ENCODE measurements at regions not wholly inside any gene's neighbourhood (a gene's known extent, or its start where the extent isn't known, plus 50 kb on each side); places are given as distances from the start of the nearest gene placed in this dataset.

GRCh38 chr4:72966652-72967051 lies 102.9 kb downstream of the COX18 start:
- intact Hi-C loops (cut with micrococcal nuclease): no loop called here
- Mint-ChIP-seq H3K27me3 (ENCODE audit: low read depth in 3 of 3) (peaks cover 0 to 3% (median 2%) of the 10 kb centered on the region in 3 donors), H3K36me3 (no peaks in the 10 kb centered on the region), H3K4me3 (no peak overlapping the region), H3K27ac (no peak overlapping the region), H3K9me3 (peaks cover 0 to 10% (median 7%) of the 10 kb centered on the region in 7 donors), H3K4me1 (no peaks in the 10 kb centered on the region)
- H4K20me1 ChIP-seq (ENCODE audit: insufficient read depth, low read length): no peaks in the 10 kb centered on the region
- H3K4me2 ChIP-seq (replicated peaks; ENCODE audit: extremely low read depth, low read length, poor library complexity, severe bottlenecking): no peak overlapping the region
- no peaks in the 10 kb centered on the region for H3K27me3 ChIP-seq (ENCODE audit: control insufficient read depth in 2 of 2, insufficient read depth in 2 of 2, low read length in 2 of 2)
- H2AFZ ChIP-seq (ENCODE audit: insufficient read depth, low read depth, low read length, poor library complexity, severe bottlenecking): no peak overlapping the region
- H3K4me3 ChIP-seq (replicated peaks in 1 of 3; ENCODE audit: low read depth in 2 of 3, low read length in 3 of 3): no peak overlapping the region
- H3K4me1 ChIP-seq (ENCODE audit: control insufficient read depth in 1 of 2, insufficient read depth in 2 of 2, low read length in 2 of 2): no peaks in the 10 kb centered on the region
- WGBS (ENCODE audit: insufficient coverage): no CpG with 5 or more reads among the region's 1 CpG
- no peak overlapping the region for H3K27ac ChIP-seq (ENCODE audit: low read depth in 1 of 2, low read length in 2 of 2)
- H3K9ac ChIP-seq (ENCODE audit: insufficient read depth, low read length, poor library complexity, severe bottlenecking): no peak overlapping the region
- H3K36me3 ChIP-seq (replicated peaks in 1 of 2; ENCODE audit: control insufficient read depth in 1 of 2, insufficient read depth in 2 of 2, low read length in 2 of 2): no peaks in the 10 kb centered on the region
- no peak for TF ChIP-seq CTCF (IDR thresholded peaks at IDR 0.05)
- H3K9me3 ChIP-seq (replicated peaks in 1 of 2; ENCODE audit: control insufficient read depth in 1 of 2, insufficient read depth in 1 of 2, low read length in 2 of 2): no peaks in the 10 kb centered on the region
- no peaks in the 10 kb centered on the region for H3K79me2 ChIP-seq (ENCODE audit: insufficient read depth, low read length)
- no peak for DNase-seq

DNA sequence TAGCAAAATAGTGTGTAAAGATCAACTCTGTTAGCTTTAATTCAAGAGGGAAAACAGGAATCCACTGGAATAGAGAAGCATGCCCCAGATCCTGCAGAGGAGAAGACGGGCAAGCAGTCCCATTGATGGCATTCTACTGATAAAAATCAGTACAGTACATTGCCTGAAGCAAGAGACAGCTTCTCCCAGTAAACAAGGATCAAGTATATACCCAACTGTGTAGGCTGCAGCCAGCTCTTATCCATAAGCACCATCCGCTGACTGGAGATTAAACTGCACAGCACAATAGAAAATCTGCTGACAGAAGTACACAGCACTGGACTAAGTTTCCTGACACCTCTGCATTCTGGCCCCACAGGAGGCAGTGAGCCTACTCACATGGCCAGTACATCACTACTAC lies 110.1 kb downstream of the COX18 start:
- H3K4me1 Mint-ChIP-seq: no peaks in the 10 kb centered on the region
- H3K9me3 Mint-ChIP-seq: peaks cover 0 to 18% (median 10%) of the 10 kb centered on the region in 7 donors
- H3K36me3 Mint-ChIP-seq: no peaks in the 10 kb centered on the region

More for the DNA sequence above, 110.1 kb downstream of the COX18 start:
- intact Hi-C loops (cut with micrococcal nuclease): no loop called here
- Mint-ChIP-seq H3K27me3 (ENCODE audit: low read depth in 3 of 3) (peaks cover 0 to 4% (median 0%) of the 10 kb centered on the region in 3 donors), H3K4me3 (no peak overlapping the region), H3K27ac (no peak overlapping the region)
- Histone ChIP-seq H3K36me3 (replicated peaks in 1 of 2; ENCODE audit: control insufficient read depth in 1 of 2, insufficient read depth in 2 of 2, low read length in 2 of 2) (no peaks in the 10 kb centered on the region), H4K20me1 (ENCODE audit: insufficient read depth, low read length) (no peaks in the 10 kb centered on the region), H3K4me3 (replicated peaks in 1 of 3; ENCODE audit: low read depth in 2 of 3, low read length in 3 of 3) (no peak overlapping the region), H3K9me3 (replicated peaks in 1 of 2; ENCODE audit: control insufficient read depth in 1 of 2, insufficient read depth in 1 of 2, low read length in 2 of 2) (peaks cover 4% of the 10 kb centered on the region in 2 donors), H3K27me3 (ENCODE audit: control insufficient read depth in 2 of 2, insufficient read depth in 2 of 2, low read length in 2 of 2) (no peaks in the 10 kb centered on the region), H3K4me1 (ENCODE audit: control insufficient read depth in 1 of 2, insufficient read depth in 2 of 2, low read length in 2 of 2) (no peaks in the 10 kb centered on the region), H3K79me2 (ENCODE audit: insufficient read depth, low read length) (no peaks in the 10 kb centered on the region), H3K9ac (ENCODE audit: insufficient read depth, low read length, poor library complexity, severe bottlenecking) (no peak overlapping the region), H2AFZ (ENCODE audit: insufficient read depth, low read depth, low read length, poor library complexity, severe bottlenecking) (no peak overlapping the region), H3K4me2 (replicated peaks; ENCODE audit: extremely low read depth, low read length, poor library complexity, severe bottlenecking) (no peak overlapping the region), H3K27ac (ENCODE audit: low read depth in 1 of 2, low read length in 2 of 2) (no peak overlapping the region)
- DNase-seq: no peak
- TF ChIP-seq CTCF (IDR thresholded peaks at IDR 0.05): no peak
- WGBS (ENCODE audit: insufficient coverage): 90% methylated on average over 2 of the region's 2 CpGs
